HG03066 (cell line): ENCODE measurements at regions not wholly inside any gene's neighbourhood (a gene's known extent, or its start where the extent isn't known, plus 50 kb on each side); places are given as distances from the start of the nearest gene placed in this dataset.
A peak's percentile ranks its signal among the peaks of the same experiment; 100 is the strongest.
"Not testable (repeated sequence)": the region's sequence is repeated elsewhere in the genome, so short reads cannot be mapped to it uniquely, and the experiment has no call there.

Source experiments
- ATAC-seq: cut with Tn5 transposase; IDR thresholded peaks from one replicate; pipeline ENCODE4 v1.9.1; 2021; ENCODE audit warnings: low read depth; ENCODE audit not compliant: unreplicated experiment

DNA sequence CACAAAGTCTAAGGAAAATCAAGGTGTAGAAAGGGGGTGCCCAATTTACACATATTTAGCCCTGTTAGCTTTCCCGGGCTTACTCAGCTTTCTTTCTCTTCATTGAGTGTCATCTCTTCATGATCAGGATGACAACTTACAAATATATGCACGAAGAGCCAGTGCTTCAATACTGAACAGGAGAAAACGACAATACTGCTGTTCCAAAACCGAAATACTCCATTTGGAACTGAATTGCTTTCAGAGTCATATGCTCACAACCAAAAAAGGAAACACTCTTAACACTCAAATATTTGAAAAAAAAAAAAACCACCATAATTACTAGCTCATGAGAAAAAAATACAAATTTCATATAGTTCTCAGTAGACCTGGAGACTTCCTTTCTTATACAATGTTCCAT lies 272.1 kb upstream of the DUSP10 start:
- no peak for ATAC-seq

DNA sequence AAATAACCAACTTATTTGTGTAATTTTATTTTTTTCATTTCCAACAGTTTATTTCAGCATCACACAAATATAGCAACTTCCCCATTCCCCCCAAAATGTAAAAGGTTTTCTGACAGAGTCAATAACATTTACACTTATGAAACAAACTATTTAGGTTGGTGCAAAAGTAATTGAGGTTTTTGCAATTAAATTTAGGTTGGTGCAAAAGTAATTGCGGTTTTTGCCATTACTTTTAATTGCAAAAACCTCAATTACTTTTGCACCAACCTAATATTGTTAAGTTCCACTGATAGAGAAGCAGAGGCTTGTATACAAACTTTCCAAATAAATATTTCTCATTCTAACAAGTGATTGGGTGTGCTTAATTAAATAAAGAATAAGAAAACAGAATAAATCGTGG lies 270.9 kb upstream of the DUSP10 start:
- ATAC-seq: no peak

- ATAC-seq: no peak
Observed at GRCh38 chr1:222010306-222010705, 268.4 kb upstream of the DUSP10 start.

- peak; percentile 66 for ATAC-seq
Observed at GRCh38 chr1:222009105-222009730, 267.3 kb upstream of the DUSP10 start.

DNA sequence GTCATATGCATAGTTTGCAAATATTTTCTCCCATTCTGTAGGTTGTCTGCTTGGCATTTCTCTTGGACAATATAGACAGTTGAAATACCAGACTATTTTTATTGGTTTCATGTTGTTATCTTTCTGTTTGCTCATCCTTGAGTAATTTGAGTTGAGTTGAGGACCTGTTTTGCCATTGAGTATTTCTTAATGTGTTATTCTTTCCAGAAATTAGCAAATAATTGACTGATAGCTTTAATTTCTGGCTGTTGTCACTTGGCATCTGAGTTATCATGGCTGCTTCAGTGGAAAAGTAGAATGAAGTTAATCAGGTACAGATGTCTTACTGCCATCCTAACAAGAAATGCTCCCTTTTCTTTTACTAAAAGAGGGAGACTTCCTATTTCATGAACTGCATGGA lies 264.8 kb upstream of the DUSP10 start:
- ATAC-seq: no peak

- no peak for ATAC-seq
Observed at GRCh38 chr1:222004784-222005183, 262.9 kb upstream of the DUSP10 start.

DNA sequence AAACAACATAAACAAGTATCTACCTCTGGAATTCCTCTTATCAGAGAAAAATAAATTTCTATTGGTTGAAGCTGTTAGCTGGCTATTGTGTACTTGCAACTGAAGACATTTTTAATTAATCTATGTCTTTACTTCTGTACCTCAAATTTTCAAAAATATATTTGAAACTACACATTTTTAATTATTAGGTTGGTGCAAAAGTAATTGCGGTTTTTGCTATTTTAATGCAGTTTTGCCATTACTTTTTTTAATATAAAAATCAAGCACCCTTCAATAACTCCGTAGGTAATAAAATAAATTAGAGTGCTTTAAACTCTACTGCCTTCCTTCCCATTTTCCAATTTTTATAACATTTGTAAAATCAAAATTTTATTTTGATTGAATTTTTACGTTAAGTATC lies 262.1 kb upstream of the DUSP10 start:
- no peak for ATAC-seq

- ATAC-seq: no peak
Observed at GRCh38 chr1:222002503-222002902, 260.6 kb upstream of the DUSP10 start.

DNA sequence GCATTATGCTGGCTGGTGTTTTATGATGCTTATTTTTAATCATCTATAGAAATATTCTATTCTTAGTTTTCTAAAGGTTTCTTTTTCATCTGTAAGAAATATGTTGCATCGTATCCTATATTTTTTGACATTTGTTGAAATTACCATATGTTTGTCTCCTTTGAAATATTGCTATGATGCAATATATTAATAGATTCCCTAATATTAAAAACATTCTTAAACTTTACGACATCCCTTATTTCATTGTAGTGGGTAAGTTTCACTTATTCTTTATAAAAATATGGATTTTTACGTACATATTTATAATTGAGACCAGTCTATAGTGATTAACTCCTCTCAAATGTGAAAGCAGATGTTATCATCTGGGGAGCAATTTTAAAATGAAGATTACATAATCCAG lies 258.2 kb upstream of the DUSP10 start:
- ATAC-seq: no peak

- no peak for ATAC-seq
Observed at GRCh38 chr1:221998781-221999180, 256.9 kb upstream of the DUSP10 start.

GRCh38 chr1:221998186-221998612 lies 256.3 kb upstream of the DUSP10 start:
- no peak for ATAC-seq

GRCh38 chr1:221997012-221997411 lies 255.1 kb upstream of the DUSP10 start:
- not testable (repeated sequence) for ATAC-seq

DNA sequence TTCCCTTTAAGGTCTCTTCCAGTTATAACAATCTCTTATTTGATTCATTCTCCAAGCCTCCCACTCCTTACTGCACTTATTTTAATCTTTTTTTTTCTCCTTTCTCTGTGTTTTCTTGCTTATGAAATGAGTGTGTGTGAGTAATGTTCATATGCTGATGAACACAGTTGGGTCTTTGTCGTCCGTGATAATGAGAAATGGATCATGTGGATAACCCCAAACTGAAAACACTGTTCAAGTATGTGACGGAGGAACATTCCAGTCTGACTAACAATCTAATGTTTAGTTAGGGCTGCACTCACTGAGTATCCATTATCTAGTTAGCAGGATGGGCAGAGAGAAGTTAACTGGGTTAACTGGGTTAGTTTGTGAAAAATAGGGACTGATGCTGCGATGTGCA lies 253.1 kb upstream of the DUSP10 start:
- ATAC-seq: no peak

DNA sequence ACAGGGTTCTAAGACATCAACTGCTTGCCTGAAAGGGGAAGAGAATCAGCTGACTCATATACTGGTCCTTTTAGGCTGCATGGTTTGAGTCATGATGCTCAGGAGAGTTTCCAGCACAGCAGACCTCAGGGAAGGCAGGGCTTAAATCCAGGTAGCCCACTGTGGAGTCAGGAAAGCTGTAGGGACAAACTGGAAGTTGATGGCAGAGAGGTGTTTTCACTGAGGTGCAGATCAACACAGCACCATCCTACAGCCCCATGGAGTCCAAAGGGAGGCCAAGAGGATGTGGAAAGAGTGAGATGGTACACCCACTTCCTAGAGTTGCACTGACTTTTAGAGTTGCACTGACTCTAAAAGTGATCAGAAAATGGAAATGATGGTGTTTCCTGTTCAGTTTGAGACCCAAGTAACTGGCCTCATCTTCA lies 252.4 kb upstream of the DUSP10 start:
- ATAC-seq: peak; percentile 57

GRCh38 chr1:221993444-221993948 lies 251.6 kb upstream of the DUSP10 start:
- ATAC-seq: no peak

GRCh38 chr1:221992427-221992826 lies 250.5 kb upstream of the DUSP10 start:
- peak; percentile 35 for ATAC-seq

- no peak for ATAC-seq
Observed at GRCh38 chr1:221991221-221991620, 249.3 kb upstream of the DUSP10 start.

GRCh38 chr1:221989741-221990140 lies 247.9 kb upstream of the DUSP10 start:
- ATAC-seq: no peak

DNA sequence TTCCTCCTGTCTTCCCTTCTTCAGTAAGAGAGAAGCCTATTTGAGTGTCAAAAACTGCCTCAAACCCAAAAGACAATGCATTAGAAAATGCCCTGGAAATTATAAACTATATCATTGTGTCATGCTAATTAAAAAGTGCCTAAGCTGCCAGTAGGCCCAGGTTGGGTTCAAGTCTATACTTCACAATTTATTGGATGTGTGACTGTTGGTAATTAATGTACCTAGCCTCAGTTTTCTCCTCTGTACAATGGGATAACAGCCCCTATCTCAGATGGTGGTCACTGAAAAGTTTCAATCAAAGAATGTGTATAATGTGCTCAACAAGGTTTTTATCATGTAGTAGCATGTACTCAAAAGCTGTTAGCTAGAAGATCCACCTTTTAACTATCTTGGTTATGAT lies 246.9 kb upstream of the DUSP10 start:
- ATAC-seq: no peak

DNA sequence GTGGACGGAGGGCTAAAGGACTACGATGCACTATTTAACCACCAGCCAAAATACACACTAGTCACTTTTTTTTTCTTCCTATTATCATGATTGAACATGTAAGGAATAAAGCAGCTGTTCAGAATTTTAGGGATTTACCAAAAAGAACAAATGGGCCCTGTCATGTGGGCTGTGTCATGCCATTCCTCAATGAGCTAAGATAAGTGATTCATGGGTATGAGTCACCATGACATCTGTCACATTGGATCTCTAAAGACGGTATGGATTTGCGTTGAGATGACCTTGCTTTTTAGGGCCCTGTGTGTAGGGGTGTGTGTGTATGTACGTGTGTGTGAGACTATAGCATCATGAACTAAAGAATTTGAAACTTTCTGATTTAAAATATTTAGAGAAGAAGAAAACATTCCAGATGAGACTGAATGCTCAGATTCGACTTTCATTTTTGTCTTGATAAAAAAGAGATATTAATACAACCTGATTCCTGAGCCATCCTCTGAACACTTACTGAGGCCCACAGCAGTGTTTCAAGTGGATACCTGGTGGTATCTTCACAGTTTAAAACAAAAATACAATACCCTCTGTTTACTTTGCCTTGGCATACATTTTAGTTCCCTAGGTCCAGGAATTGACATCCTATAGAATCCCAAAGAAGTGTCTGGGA lies 246.1 kb upstream of the DUSP10 start:
- no peak for ATAC-seq

GRCh38 chr1:221983444-221983843 lies 241.6 kb upstream of the DUSP10 start:
- no peak for ATAC-seq

DNA sequence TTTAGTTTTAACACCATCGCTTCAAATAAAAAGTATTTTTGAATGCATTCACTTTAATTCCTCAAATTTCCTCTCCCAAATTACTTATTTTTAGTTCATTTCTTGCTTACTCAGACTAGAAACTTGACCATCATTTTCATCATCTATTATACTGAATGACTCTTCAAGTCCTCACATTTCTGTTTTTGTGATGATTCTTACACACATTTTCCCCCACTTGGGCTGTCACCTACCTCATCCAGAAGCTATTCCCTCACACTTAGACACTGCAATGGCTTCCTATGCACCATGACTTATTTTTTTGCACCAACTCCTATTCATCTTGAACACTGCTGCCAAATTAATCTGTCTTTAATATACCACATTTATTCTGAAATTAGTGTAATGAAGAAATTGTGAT lies 239.6 kb upstream of the DUSP10 start:
- ATAC-seq: no peak
